ENCODE measurements at regions not wholly inside any gene's neighbourhood (a gene's known extent, or its start where the extent isn't known, plus 50 kb on each side); places are given as distances from the start of the nearest gene placed in this dataset.
"Not testable (repeated sequence)": the region's sequence is repeated elsewhere in the genome, so short reads cannot be mapped to it uniquely, and the experiment has no call there.

DNA sequence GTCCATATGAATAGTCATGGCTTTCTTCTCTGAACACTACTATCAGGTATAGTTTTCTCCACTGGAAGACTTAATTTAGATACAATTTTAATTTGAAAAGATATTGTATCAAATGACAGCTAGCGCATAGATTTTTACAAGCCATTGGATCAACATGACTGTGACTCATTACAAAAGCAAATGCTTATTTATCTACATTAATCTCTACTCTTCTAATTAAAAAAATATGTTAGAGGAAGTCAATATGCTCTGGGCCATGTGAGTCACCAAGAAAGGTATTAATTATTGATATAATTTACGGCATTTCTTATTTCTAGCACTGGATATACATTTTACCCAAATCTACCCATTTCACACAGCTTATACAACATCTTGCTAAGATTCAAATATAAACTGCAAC is 800.3 kb upstream of the GBE1 start:
- TF ChIP-seq GABPA (IDR thresholded peaks at IDR 0.05; ENCODE audit: low read depth) (no peak), POLR2AphosphoS5 (IDR thresholded peaks at IDR 0.05; ENCODE audit: low read depth) (no peak), SPI1 (IDR thresholded peaks at IDR 0.05; ENCODE audit: borderline replicate concordance, low read depth) (no peak)
- TF ChIP-seq, protein P1, sequence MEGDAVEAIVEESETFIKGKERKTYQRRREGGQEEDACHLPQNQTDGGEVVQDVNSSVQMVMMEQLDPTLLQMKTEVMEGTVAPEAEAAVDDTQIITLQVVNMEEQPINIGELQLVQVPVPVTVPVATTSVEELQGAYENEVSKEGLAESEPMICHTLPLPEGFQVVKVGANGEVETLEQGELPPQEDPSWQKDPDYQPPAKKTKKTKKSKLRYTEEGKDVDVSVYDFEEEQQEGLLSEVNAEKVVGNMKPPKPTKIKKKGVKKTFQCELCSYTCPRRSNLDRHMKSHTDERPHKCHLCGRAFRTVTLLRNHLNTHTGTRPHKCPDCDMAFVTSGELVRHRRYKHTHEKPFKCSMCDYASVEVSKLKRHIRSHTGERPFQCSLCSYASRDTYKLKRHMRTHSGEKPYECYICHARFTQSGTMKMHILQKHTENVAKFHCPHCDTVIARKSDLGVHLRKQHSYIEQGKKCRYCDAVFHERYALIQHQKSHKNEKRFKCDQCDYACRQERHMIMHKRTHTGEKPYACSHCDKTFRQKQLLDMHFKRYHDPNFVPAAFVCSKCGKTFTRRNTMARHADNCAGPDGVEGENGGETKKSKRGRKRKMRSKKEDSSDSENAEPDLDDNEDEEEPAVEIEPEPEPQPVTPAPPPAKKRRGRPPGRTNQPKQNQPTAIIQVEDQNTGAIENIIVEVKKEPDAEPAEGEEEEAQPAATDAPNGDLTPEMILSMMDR (IDR thresholded peaks at IDR 0.05; ENCODE audit: insufficient read depth, low read length) = no peak
- TF ChIP-seq, protein P2, sequence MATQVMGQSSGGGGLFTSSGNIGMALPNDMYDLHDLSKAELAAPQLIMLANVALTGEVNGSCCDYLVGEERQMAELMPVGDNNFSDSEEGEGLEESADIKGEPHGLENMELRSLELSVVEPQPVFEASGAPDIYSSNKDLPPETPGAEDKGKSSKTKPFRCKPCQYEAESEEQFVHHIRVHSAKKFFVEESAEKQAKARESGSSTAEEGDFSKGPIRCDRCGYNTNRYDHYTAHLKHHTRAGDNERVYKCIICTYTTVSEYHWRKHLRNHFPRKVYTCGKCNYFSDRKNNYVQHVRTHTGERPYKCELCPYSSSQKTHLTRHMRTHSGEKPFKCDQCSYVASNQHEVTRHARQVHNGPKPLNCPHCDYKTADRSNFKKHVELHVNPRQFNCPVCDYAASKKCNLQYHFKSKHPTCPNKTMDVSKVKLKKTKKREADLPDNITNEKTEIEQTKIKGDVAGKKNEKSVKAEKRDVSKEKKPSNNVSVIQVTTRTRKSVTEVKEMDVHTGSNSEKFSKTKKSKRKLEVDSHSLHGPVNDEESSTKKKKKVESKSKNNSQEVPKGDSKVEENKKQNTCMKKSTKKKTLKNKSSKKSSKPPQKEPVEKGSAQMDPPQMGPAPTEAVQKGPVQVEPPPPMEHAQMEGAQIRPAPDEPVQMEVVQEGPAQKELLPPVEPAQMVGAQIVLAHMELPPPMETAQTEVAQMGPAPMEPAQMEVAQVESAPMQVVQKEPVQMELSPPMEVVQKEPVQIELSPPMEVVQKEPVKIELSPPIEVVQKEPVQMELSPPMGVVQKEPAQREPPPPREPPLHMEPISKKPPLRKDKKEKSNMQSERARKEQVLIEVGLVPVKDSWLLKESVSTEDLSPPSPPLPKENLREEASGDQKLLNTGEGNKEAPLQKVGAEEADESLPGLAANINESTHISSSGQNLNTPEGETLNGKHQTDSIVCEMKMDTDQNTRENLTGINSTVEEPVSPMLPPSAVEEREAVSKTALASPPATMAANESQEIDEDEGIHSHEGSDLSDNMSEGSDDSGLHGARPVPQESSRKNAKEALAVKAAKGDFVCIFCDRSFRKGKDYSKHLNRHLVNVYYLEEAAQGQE (IDR thresholded peaks at IDR 0.05; ENCODE audit: insufficient replicate concordance, low read depth) = no peak

DNA sequence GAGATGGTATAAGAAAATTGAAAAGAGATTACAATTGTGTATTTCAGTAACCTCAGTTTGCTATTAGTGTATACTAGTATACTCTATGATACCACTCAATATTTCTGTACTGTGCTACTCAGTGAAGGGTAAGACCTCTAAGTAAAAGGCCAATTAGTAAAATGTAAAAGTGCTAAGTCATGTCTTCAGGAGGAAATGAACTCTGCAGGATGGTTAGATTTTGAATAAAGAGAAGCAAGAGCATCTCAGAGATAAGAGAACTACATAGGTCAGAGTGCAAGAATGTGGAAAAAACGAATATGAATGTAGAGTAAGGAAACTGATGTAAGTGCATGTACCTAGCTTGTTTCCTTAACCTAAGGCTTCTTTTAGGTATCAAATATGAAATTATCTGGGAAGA is 796.6 kb upstream of the GBE1 start:
- no peak overlapping the region for H3K4me3 ChIP-seq (replicated peaks; ENCODE audit: insufficient read depth, low read length)
- H3K27me3 ChIP-seq (ENCODE audit: insufficient read depth, poor library complexity, severe bottlenecking) = no peaks in the 10 kb centered on the region
- no peak overlapping the region for H3K27ac ChIP-seq (replicated peaks)
- no peak for DNase-seq (ENCODE audit: low read depth in 1 of 2, low spot score in 1 of 2)
- TF ChIP-seq SPI1 (IDR thresholded peaks at IDR 0.05; ENCODE audit: borderline replicate concordance, low read depth) = no peak
- TF ChIP-seq, protein P2 (IDR thresholded peaks at IDR 0.05; ENCODE audit: insufficient replicate concordance, low read depth) = no peak
- TF ChIP-seq, protein P1 (IDR thresholded peaks at IDR 0.05; ENCODE audit: insufficient read depth, low read length) = no peak
- no peak for TF ChIP-seq POLR2AphosphoS5 (IDR thresholded peaks at IDR 0.05; ENCODE audit: low read depth)
- no peak for TF ChIP-seq GABPA (IDR thresholded peaks at IDR 0.05; ENCODE audit: low read depth)

More for the DNA sequence above, 800.3 kb upstream of the GBE1 start:
- Histone ChIP-seq H3K27ac (replicated peaks) (no peak overlapping the region), H3K27me3 (ENCODE audit: insufficient read depth, poor library complexity, severe bottlenecking) (no peaks in the 10 kb centered on the region), H3K4me3 (replicated peaks; ENCODE audit: insufficient read depth, low read length) (no peak overlapping the region)
- no peak for DNase-seq (ENCODE audit: low read depth in 1 of 2, low spot score in 1 of 2)

DNA sequence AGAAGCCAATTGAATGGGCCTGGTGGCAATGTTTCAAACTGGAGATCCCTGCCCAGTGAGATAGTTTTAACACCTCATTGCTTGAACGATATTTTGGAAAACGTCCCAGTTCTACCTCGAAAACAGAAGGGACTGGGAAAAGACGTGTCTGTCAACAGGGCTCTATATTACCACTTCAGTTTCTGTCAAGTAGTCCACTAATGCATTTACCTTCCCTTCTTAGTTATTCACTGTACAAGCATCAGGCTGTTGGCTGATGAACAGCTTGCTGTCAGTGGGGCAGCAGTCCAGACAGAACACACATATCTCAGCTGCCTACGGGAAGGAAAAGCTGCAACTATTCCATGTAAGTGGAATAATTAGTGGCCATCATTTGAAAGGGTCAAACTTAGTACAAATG is 794.7 kb upstream of the GBE1 start:
- TF ChIP-seq GABPA (IDR thresholded peaks at IDR 0.05; ENCODE audit: low read depth) (no peak), SPI1 (IDR thresholded peaks at IDR 0.05; ENCODE audit: borderline replicate concordance, low read depth) (no peak), POLR2AphosphoS5 (IDR thresholded peaks at IDR 0.05; ENCODE audit: low read depth) (no peak)
- TF ChIP-seq, protein P1 (IDR thresholded peaks at IDR 0.05; ENCODE audit: insufficient read depth, low read length) = no peak
- TF ChIP-seq, protein P2 (IDR thresholded peaks at IDR 0.05; ENCODE audit: insufficient replicate concordance, low read depth) = no peak
- DNase-seq (ENCODE audit: low read depth in 1 of 2, low spot score in 1 of 2) = no peak
- Histone ChIP-seq H3K27me3 (ENCODE audit: insufficient read depth, poor library complexity, severe bottlenecking) (no peaks in the 10 kb centered on the region), H3K4me3 (replicated peaks; ENCODE audit: insufficient read depth, low read length) (no peak overlapping the region), H3K27ac (replicated peaks) (no peak overlapping the region)

DNA sequence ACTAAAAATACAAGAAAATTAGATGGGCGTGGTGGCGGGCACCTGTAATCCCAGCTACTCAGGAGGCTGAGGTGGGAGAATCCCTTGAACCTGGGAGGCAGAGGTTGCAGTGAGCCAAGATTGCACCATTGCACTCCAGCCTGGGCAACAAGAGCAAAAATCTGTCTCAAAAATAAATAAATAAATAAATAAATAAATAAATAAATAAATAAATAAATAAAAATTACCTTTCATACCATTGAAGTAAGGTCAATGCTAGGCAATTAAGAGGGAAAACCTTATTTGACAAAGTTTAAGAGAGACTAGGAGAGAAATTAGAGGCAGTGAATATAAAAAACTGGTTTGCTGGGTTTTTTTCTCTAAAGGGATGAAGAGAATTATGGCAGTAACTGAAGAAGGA is 781.1 kb upstream of the GBE1 start:
- not testable (repeated sequence) for DNase-seq (ENCODE audit: low read depth in 1 of 2, low spot score in 1 of 2); H3K4me3 ChIP-seq (replicated peaks; ENCODE audit: insufficient read depth, low read length); H3K27ac ChIP-seq (replicated peaks); H3K27me3 ChIP-seq (ENCODE audit: insufficient read depth, poor library complexity, severe bottlenecking)

Measured in HL-60 (cell line).